ENCODE measurements at regions not wholly inside any gene's neighbourhood (a gene's known extent, or its start where the extent isn't known, plus 50 kb on each side); places are given as distances from the start of the nearest gene placed in this dataset.
"Not testable (repeated sequence)": the region's sequence is repeated elsewhere in the genome, so short reads cannot be mapped to it uniquely, and the experiment has no call there.

GRCh38 chr10:33703501-33704213 is 369.2 kb upstream of the NRP1 start:
- H3K9me3 ChIP-seq (replicated peaks in 1 of 11), result no peaks in the 10 kb centered on the region
- H3K4me2 ChIP-seq, result peak overlapping the region in 3 of 11 experiments; percentile 58 to 83 (median 72); a peak in 6 of 22 replicates

GRCh38 chr10:33698033-33698432 is 363.6 kb upstream of the NRP1 start:
- H3K4me2 ChIP-seq, result no peak overlapping the region
- H3K4me3 ChIP-seq, result no peak overlapping the region
- H3K36me3 ChIP-seq, result no peaks in the 10 kb centered on the region
- peaks cover 0 to 24% (median 8%) of the 10 kb centered on the region in 11 experiments; a peak in 8 of 22 replicates for H3K9me3 ChIP-seq (replicated peaks in 1 of 11)
- peaks cover 0 to 12% (median 0%) of the 10 kb centered on the region in 10 experiments; a peak in 6 of 20 replicates for H3K4me1 ChIP-seq
- no peak for TF ChIP-seq Cebpa-rat (IDR thresholded peaks at IDR 0.05)
- H3K27ac ChIP-seq, result no peak overlapping the region
- no peaks in the 10 kb centered on the region for H3K27me3 ChIP-seq
- no peak overlapping the region for H3K9ac ChIP-seq
- no peaks in the 10 kb centered on the region for H4K20me1 ChIP-seq

More at GRCh38 chr10:33703501-33704213, 369.2 kb upstream of the NRP1 start:
- peak overlapping the region in 2 of 11 experiments; percentile 12 to 32; a peak in 3 of 22 replicates for H3K9ac ChIP-seq
- H3K36me3 ChIP-seq, result no peaks in the 10 kb centered on the region
- H3K4me3 ChIP-seq, result no peak overlapping the region
- H3K4me1 ChIP-seq, result peaks cover 0 to 45% (median 0%) of the 10 kb centered on the region in 10 experiments; a peak in 6 of 20 replicates
- H3K27me3 ChIP-seq, result no peaks in the 10 kb centered on the region
- no peaks in the 10 kb centered on the region for H4K20me1 ChIP-seq
- TF ChIP-seq Cebpa-rat (IDR thresholded peaks at IDR 0.05), result no peak
- peak overlapping the region in 2 of 11 experiments; percentile 46 to 62; a peak in 3 of 22 replicates for H3K27ac ChIP-seq

GRCh38 chr10:33697016-33697415 is 362.5 kb upstream of the NRP1 start:
- H3K9ac ChIP-seq, result no peak overlapping the region
- no peak overlapping the region for H3K4me3 ChIP-seq
- peaks cover 0 to 2% (median 0%) of the 10 kb centered on the region in 10 experiments; a peak in 3 of 20 replicates for H3K4me1 ChIP-seq
- peaks cover 0 to 32% (median 11%) of the 10 kb centered on the region in 11 experiments; a peak in 8 of 22 replicates for H3K9me3 ChIP-seq (replicated peaks in 1 of 11)
- no peak overlapping the region for H3K4me2 ChIP-seq
- no peak overlapping the region for H3K27ac ChIP-seq
- no peak for TF ChIP-seq Cebpa-rat (IDR thresholded peaks at IDR 0.05)
- H3K27me3 ChIP-seq, result no peaks in the 10 kb centered on the region
- H4K20me1 ChIP-seq, result no peaks in the 10 kb centered on the region
- H3K36me3 ChIP-seq, result no peaks in the 10 kb centered on the region

GRCh38 chr10:33695536-33695935 is 361.1 kb upstream of the NRP1 start:
- no peak overlapping the region for H3K27ac ChIP-seq
- H3K4me2 ChIP-seq, result no peak overlapping the region
- no peaks in the 10 kb centered on the region for H3K27me3 ChIP-seq
- no peak overlapping the region for H3K4me3 ChIP-seq
- H3K4me1 ChIP-seq, result no peaks in the 10 kb centered on the region
- H3K9ac ChIP-seq, result no peak overlapping the region
- H3K9me3 ChIP-seq (replicated peaks in 1 of 11), result peaks cover 4 to 47% (median 23%) of the 10 kb centered on the region in 11 experiments
- H3K36me3 ChIP-seq, result no peaks in the 10 kb centered on the region
- TF ChIP-seq Cebpa-rat (IDR thresholded peaks at IDR 0.05), result no peak
- no peaks in the 10 kb centered on the region for H4K20me1 ChIP-seq

GRCh38 chr10:33690536-33690935 is 356.1 kb upstream of the NRP1 start:
- H3K4me2 ChIP-seq, H3K9ac ChIP-seq, H3K4me1 ChIP-seq, H3K4me3 ChIP-seq, H3K36me3 ChIP-seq, H4K20me1 ChIP-seq, H3K27ac ChIP-seq, H3K27me3 ChIP-seq: not testable (repeated sequence)
- H3K9me3 ChIP-seq (replicated peaks in 1 of 11), result peaks cover 14 to 82% (median 40%) of the 10 kb centered on the region in 11 experiments

GRCh38 chr10:33688506-33688905 is 354.0 kb upstream of the NRP1 start:
- Histone ChIP-seq H3K4me2 (no peak overlapping the region), H3K9ac (no peak overlapping the region), H3K9me3 (replicated peaks in 1 of 11) (peaks cover 22 to 71% (median 43%) of the 10 kb centered on the region in 11 experiments), H3K4me3 (no peak overlapping the region), H4K20me1 (no peaks in the 10 kb centered on the region), H3K27ac (no peak overlapping the region), H3K4me1 (no peaks in the 10 kb centered on the region), H3K27me3 (no peaks in the 10 kb centered on the region), H3K36me3 (no peaks in the 10 kb centered on the region)
- TF ChIP-seq Cebpa-rat (IDR thresholded peaks at IDR 0.05), result no peak

- no peak for TF ChIP-seq Cebpa-rat (IDR thresholded peaks at IDR 0.05)
- Histone ChIP-seq H3K4me1 (peaks cover 0 to 21% (median 0%) of the 10 kb centered on the region in 10 experiments; a peak in 7 of 20 replicates), H3K4me2 (no peak overlapping the region), H3K4me3 (no peak overlapping the region), H3K36me3 (no peaks in the 10 kb centered on the region), H4K20me1 (no peaks in the 10 kb centered on the region), H3K27me3 (no peaks in the 10 kb centered on the region), H3K9me3 (replicated peaks in 1 of 11) (peaks cover 13 to 37% (median 26%) of the 10 kb centered on the region in 11 experiments), H3K9ac (no peak overlapping the region), H3K27ac (no peak overlapping the region)
Measured at GRCh38 chr10:33684211-33684611, 349.7 kb upstream of the NRP1 start.

GRCh38 chr10:33681595-33681994 is 347.1 kb upstream of the NRP1 start:
- no peaks in the 10 kb centered on the region for H3K36me3 ChIP-seq
- peaks cover 0 to 34% (median 0%) of the 10 kb centered on the region in 10 experiments; a peak in 7 of 20 replicates for H3K4me1 ChIP-seq
- peak overlapping the region in 3 of 11 experiments; percentile 44 to 69 (median 59); a peak in 6 of 22 replicates for H3K4me2 ChIP-seq
- peak overlapping the region in 2 of 11 experiments; percentile 13 to 56; a peak in 3 of 22 replicates for H3K27ac ChIP-seq
- H3K9ac ChIP-seq, result no peak overlapping the region
- no peaks in the 10 kb centered on the region for H3K27me3 ChIP-seq
- H3K9me3 ChIP-seq (replicated peaks in 1 of 11), result peaks cover 7 to 31% (median 19%) of the 10 kb centered on the region in 11 experiments
- no peak overlapping the region for H3K4me3 ChIP-seq
- no peaks in the 10 kb centered on the region for H4K20me1 ChIP-seq
- TF ChIP-seq Cebpa-rat (IDR thresholded peaks at IDR 0.05), result no peak

- no peak overlapping the region for H3K27ac ChIP-seq
- no peaks in the 10 kb centered on the region for H3K27me3 ChIP-seq
- H3K36me3 ChIP-seq, result no peaks in the 10 kb centered on the region
- no peak overlapping the region; a peak in 1 of 22 replicates for H3K4me2 ChIP-seq
- H3K9ac ChIP-seq, result no peak overlapping the region
- TF ChIP-seq Cebpa-rat (IDR thresholded peaks at IDR 0.05), result no peak
- no peaks in the 10 kb centered on the region for H4K20me1 ChIP-seq
- peaks cover 7 to 31% (median 19%) of the 10 kb centered on the region in 11 experiments for H3K9me3 ChIP-seq (replicated peaks in 1 of 11)
- H3K4me3 ChIP-seq, result no peak overlapping the region
- peaks cover 0 to 43% (median 5%) of the 10 kb centered on the region in 10 experiments; a peak in 9 of 20 replicates for H3K4me1 ChIP-seq
Measured at GRCh38 chr10:33680036-33680435, 345.6 kb upstream of the NRP1 start.

Measured in BLaER1 treated with 17β-estradiol and CSF1 and Interleukin-3, amounts not matched to agents 10 nM and 100 nM (cell line).